ENCODE measurements at regions not wholly inside any gene's neighbourhood (a gene's known extent, or its start where the extent isn't known, plus 50 kb on each side); places are given as distances from the start of the nearest gene placed in this dataset.

DNA sequence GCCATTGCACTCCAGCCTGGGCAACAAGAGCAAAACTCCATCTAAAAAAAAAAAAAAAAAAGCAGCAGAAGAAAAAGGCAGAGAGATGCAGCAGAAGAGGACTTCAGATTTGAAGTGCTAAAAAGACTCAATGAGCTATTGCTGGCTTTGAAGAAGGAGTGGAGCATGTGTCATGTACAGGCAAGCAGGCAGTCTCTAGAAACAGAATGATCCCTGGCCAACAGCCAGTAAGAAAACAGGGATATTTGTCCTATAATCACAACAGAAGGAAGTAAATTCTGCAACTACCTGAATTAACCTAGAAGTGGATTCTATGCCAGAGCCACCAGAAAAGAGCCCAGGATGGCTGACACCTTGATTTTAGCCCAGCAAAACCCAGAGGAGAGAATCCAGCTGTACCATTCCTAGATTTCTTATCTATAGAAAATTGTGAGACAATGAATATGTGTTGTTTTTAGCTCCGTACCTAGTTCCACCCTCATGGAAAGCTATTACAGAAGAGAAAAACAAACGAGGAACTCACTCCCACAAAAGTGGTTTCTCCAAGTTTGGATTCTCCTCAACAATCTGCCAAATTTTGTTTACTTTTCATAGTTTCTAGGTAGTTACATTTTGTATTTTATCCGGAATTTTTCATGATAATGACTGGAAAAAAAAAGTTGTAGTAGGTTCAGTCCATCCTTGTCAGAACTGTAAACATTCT is 198.2 kb upstream of the GNAI1 start:
- TF ChIP-seq, protein P1, sequence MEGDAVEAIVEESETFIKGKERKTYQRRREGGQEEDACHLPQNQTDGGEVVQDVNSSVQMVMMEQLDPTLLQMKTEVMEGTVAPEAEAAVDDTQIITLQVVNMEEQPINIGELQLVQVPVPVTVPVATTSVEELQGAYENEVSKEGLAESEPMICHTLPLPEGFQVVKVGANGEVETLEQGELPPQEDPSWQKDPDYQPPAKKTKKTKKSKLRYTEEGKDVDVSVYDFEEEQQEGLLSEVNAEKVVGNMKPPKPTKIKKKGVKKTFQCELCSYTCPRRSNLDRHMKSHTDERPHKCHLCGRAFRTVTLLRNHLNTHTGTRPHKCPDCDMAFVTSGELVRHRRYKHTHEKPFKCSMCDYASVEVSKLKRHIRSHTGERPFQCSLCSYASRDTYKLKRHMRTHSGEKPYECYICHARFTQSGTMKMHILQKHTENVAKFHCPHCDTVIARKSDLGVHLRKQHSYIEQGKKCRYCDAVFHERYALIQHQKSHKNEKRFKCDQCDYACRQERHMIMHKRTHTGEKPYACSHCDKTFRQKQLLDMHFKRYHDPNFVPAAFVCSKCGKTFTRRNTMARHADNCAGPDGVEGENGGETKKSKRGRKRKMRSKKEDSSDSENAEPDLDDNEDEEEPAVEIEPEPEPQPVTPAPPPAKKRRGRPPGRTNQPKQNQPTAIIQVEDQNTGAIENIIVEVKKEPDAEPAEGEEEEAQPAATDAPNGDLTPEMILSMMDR (IDR thresholded peaks at IDR 0.05; ENCODE audit: low read depth, low read length, missing control alignments), result no peak
- DNase-seq (ENCODE audit: extremely low read depth, low read depth), result no peak
- no peak overlapping the region for H3K4me3 ChIP-seq (replicated peaks; ENCODE audit: low read depth, low read length)

GRCh38 chr7:79934727-79935126 is 199.9 kb upstream of the GNAI1 start:
- TF ChIP-seq, protein P1 (IDR thresholded peaks at IDR 0.05; ENCODE audit: low read depth, low read length, missing control alignments), result no peak
- H3K4me3 ChIP-seq (replicated peaks; ENCODE audit: low read depth, low read length), result no peak overlapping the region
- no peak for DNase-seq (ENCODE audit: extremely low read depth, low read depth)

DNA sequence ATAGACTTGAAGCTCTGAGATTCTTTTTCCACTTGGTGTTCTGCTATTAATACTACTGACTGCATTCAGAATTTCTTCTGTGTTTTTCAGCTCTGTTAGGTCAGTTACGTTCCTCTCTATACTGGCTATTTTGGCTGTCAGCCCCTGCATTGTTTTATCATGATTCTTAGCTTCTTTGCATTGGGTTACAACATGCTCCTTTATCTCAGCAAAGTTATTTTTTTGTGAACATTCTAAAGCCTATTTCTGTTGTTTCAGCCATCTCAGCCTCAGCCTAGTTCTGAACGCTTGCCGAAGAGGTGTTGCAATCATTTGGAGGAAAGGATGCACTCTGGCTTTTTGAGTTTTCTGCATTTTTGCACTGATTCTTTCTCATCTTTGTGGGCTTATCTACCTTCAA is 201.5 kb upstream of the GNAI1 start:
- TF ChIP-seq, protein P1 (IDR thresholded peaks at IDR 0.05; ENCODE audit: low read depth, low read length, missing control alignments), result no peak
- no peak for DNase-seq (ENCODE audit: extremely low read depth, low read depth)

GRCh38 chr7:79930604-79931003 is 204.0 kb upstream of the GNAI1 start:
- TF ChIP-seq, protein P1 (IDR thresholded peaks at IDR 0.05; ENCODE audit: low read depth, low read length, missing control alignments), result no peak
- H3K4me3 ChIP-seq (replicated peaks; ENCODE audit: low read depth, low read length), result no peak overlapping the region
- no peak for DNase-seq (ENCODE audit: extremely low read depth, low read depth)

More for the DNA sequence above, 201.5 kb upstream of the GNAI1 start:
- no peak overlapping the region for H3K4me3 ChIP-seq (replicated peaks; ENCODE audit: low read depth, low read length)

DNA sequence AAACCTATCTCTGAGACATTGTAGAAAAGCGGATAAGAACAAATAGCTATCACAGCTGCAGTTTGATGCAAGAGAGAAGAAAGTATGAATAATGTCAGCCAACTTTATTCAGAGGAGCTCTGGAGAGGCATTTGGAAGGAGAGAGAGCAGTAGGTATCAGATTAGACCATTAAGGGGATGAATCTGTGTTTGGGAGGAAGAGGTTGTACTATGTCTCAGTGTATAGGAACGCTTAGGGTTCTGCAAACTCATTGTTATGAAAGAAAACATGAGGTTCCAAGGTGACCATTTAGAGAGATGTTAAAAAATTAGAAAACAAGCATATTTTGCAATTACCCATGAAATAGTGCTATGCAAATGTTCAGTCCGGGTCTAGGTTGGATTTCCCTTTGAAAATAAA is 207.5 kb upstream of the GNAI1 start:
- TF ChIP-seq, protein P1 (IDR thresholded peaks at IDR 0.05; ENCODE audit: low read depth, low read length, missing control alignments), result no peak
- no peak overlapping the region for H3K4me3 ChIP-seq (replicated peaks; ENCODE audit: low read depth, low read length)
- DNase-seq (ENCODE audit: extremely low read depth, low read depth), result no peak

GRCh38 chr7:79923953-79924352 is 210.7 kb upstream of the GNAI1 start:
- TF ChIP-seq, protein P1 (IDR thresholded peaks at IDR 0.05; ENCODE audit: low read depth, low read length, missing control alignments), result no peak
- no peak overlapping the region for H3K4me3 ChIP-seq (replicated peaks; ENCODE audit: low read depth, low read length)

DNA sequence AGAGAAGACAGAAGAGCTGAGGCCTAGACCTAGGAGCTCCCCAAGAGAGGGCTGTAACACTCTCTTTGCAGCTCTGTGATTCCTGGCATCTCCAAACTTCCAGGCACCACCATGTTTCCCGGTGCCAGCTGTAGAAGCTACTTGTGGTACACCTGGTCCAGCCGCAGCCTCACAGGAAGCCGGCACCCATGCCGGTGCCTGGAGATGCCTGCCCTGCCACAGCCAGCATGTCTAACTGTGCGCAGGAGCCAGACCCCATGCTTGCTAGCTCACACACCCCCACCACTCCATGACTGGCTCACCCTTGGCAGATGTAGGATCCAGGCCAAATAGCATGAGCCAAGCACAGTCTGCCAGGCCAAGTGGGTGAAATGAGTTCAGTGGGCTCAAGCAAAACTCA is 211.7 kb upstream of the GNAI1 start:
- TF ChIP-seq, protein P1 (IDR thresholded peaks at IDR 0.05; ENCODE audit: low read depth, low read length, missing control alignments), result no peak
- no peak overlapping the region for H3K4me3 ChIP-seq (replicated peaks; ENCODE audit: low read depth, low read length)
- DNase-seq (ENCODE audit: extremely low read depth, low read depth), result no peak

More at GRCh38 chr7:79923953-79924352, 210.7 kb upstream of the GNAI1 start:
- DNase-seq (ENCODE audit: extremely low read depth, low read depth), result no peak
